OCI-LY3 (cell line): ENCODE measurements at regions not wholly inside any gene's neighbourhood (a gene's known extent, or its start where the extent isn't known, plus 50 kb on each side); places are given as distances from the start of the nearest gene placed in this dataset.

Experiments
- CTCF ChIP-seq: fragments of 200-600, 300-600 bp; sonication (generic); IDR thresholded peaks from 2 replicates; pipeline ENCODE4 v1.5.1; 2014; ENCODE audit warnings: antibody characterized with exemption, low read length, low read depth
- EZH2phosphoT487 ChIP-seq: fragments of 200-600 bp; shearing (Covaris generic); IDR thresholded peaks from 2 replicates; pipeline ENCODE4 v1.6.1; 2018; ENCODE audit warnings: antibody characterized with exemption, mixed run types, low read depth

- no peak for TF ChIP-seq CTCF
- no peak for TF ChIP-seq EZH2phosphoT487
These were observed 658.7 kb upstream of the CNTNAP5 start for GRCh38 chr2:123366239-123366837.
